Esophagus muscularis mucosa (tissue), 4 donors: ENCODE measurements at regions not wholly inside any gene's neighbourhood (a gene's known extent, or its start where the extent isn't known, plus 50 kb on each side); places are given as distances from the start of the nearest gene placed in this dataset.

Experiments used
- DNase-seq: peaks from one replicate; pipeline ENCODE4 v3.0.0-alpha.2; 2017; ENCODE audit errors: extremely low spot score
- H3K27ac ChIP-seq, 4 donors: fragments of 200-600 bp; sonication (generic); replicated peaks in 1 of 4; 1 replicate in 3 of 4; 2 replicates in 1 of 4; pipeline ENCODE4 v1.5.1; 2016 to 2019; ENCODE audit warnings: mild to moderate bottlenecking in 1 of 4
- H3K27me3 ChIP-seq, 4 donors: fragments of 200-600 bp; sonication (generic); one replicate each; pipeline versions ENCODE4 v1.5.1 to v1.6.0; 2016 to 2019
- H3K36me3 ChIP-seq, 4 donors: fragments of 200-600 bp; sonication (generic); one replicate each; pipeline ENCODE4 v1.5.1; 2016 to 2019
- H3K4me1 ChIP-seq, 4 donors: fragments of 200-600 bp; sonication (generic); one replicate each; pipeline ENCODE4 v1.5.1; 2016 to 2019
- H3K4me3 ChIP-seq, 4 donors: fragments of 200-600 bp; sonication (generic); 1 replicate in 2 of 4; 2 replicates in 2 of 4; pipeline ENCODE4 v1.5.1; 2016 to 2019; ENCODE audit warnings: mild to moderate bottlenecking in 4 of 4, moderate library complexity in 1 of 4
- H3K9me3 ChIP-seq, 4 donors: fragments of 200-600 bp; sonication (generic); 1 replicate in 3 of 4; 2 replicates in 1 of 4; pipeline ENCODE4 v1.5.1; 2016 to 2019
- EP300 ChIP-seq: sonication (generic); formaldehyde crosslinking; IDR thresholded peaks from one replicate; pipeline ENCODE4 v1.6.1; 2017; ENCODE audit warnings: antibody characterized with exemption
- POLR2A ChIP-seq: fragments of 450-650 bp; IDR thresholded peaks from one replicate; pipeline ENCODE4 v1.6.1; 2017; ENCODE audit warnings: antibody characterized with exemption, moderate library complexity, mild to moderate bottlenecking, low read depth
- POLR2AphosphoS5 ChIP-seq, 2 donors: sonication (generic); formaldehyde crosslinking; IDR thresholded peaks; one replicate each; pipeline ENCODE4 v1.6.1; 2017; ENCODE audit warnings: antibody characterized with exemption in 2 of 2
- WGBS: methylation state at CpG from one replicate; pipeline ENCODE4 v1.1.5; 2018; 5-methylcytosine and 5-hydroxymethylcytosine counted together
- intact Hi-C: fragments of 100-400 bp; cut with DNase I; formaldehyde crosslinking; loops from one replicate; pipeline ENCODE4 v1.15.1; 2023
- TF ChIP-seq, protein P1 (sequence below), 3 experiments: fragments of 200-600 bp in 2 of 3; fragments of 450-650 bp in 1 of 3; sonication (generic) in 2 of 3; IDR thresholded peaks; one replicate each; pipeline ENCODE4 v1.5.1; 2017 to 2019; ENCODE audit warnings: antibody characterized with exemption in 3 of 3, mild to moderate bottlenecking in 2 of 3, moderate library complexity in 1 of 3

DNA sequence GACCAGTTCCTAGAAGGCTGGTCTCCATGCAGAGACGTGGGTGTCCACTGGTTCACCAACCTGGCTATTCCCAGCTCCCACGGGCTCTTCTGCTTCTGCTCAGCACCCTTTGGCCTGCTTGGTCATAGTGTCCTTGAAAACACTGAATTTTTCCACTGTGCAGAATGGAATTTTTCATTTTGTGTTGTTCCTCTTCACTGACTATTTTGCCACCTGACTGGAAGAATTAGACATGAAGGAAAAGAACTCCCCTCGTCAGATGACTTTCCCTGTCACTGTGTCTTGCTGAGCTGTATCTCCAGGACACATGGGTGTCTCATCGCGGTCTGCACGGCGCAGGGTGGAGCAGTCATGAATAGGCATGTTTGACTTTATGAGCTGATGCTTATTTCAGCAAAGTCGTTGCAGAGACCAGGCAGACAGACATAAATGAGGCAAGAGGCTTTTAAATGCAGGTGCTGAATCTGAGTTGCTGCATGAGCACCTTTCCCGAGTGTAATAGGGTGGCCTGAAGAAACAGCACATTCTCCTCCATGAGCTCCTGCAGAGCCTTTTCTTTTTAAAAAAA lies 50.2 kb upstream of the SEMA4D start:
- peaks cover 0 to 13% (median 10%) of the 10 kb centered on the region in 4 donors for H3K9me3 ChIP-seq
- intact Hi-C loops = loop anchor here (2.0 to 10.0 kb wide), 2 partner anchors 153 to 229 kb away; partner anchors contain the start of gene SECISBP2
- 85% methylated on average over 9 of the region's 9 CpGs for WGBS
- no peak for TF ChIP-seq EP300
- TF ChIP-seq POLR2AphosphoS5 (IDR thresholded peaks at IDR 0.05) = no peak
- TF ChIP-seq, protein P1, sequence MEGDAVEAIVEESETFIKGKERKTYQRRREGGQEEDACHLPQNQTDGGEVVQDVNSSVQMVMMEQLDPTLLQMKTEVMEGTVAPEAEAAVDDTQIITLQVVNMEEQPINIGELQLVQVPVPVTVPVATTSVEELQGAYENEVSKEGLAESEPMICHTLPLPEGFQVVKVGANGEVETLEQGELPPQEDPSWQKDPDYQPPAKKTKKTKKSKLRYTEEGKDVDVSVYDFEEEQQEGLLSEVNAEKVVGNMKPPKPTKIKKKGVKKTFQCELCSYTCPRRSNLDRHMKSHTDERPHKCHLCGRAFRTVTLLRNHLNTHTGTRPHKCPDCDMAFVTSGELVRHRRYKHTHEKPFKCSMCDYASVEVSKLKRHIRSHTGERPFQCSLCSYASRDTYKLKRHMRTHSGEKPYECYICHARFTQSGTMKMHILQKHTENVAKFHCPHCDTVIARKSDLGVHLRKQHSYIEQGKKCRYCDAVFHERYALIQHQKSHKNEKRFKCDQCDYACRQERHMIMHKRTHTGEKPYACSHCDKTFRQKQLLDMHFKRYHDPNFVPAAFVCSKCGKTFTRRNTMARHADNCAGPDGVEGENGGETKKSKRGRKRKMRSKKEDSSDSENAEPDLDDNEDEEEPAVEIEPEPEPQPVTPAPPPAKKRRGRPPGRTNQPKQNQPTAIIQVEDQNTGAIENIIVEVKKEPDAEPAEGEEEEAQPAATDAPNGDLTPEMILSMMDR (IDR thresholded peaks at IDR 0.05) = no peak
- TF ChIP-seq POLR2A = no peak
- no peak overlapping the region for H3K27ac ChIP-seq
- no peaks in the 10 kb centered on the region for H3K27me3 ChIP-seq
- H3K36me3 ChIP-seq = no peaks in the 10 kb centered on the region
- DNase-seq = no peak
- H3K4me3 ChIP-seq = no peak overlapping the region
- no peaks in the 10 kb centered on the region for H3K4me1 ChIP-seq
